ENCODE measurements at regions not wholly inside any gene's neighbourhood (a gene's known extent, or its start where the extent isn't known, plus 50 kb on each side); places are given as distances from the start of the nearest gene placed in this dataset.

DNA sequence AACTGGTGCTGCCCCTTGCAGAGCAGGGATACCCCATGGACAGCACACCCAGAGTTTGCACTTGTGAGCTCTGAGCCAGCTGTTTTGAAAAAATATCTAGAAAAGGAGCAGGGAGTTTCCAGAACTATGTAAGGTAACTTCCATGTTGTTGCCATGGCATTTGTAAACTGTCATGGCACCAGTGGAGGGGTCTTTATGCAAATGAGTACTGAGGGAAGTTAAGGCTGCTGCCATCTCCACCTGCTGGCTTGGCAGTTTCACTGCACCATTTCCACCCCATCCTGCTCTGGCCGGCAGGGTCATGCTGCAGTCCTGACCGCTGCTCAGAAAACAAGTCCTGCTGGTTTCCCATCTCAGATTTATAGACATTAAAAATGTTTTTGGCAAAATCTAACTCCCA, 52.3 kb upstream of the SNTG2 start:
- H3K4me1 Mint-ChIP-seq, result no peaks in the 10 kb centered on the region
- no peak overlapping the region for H3K27ac Mint-ChIP-seq
- peaks cover 2% of the 10 kb centered on the region for H3K36me3 Mint-ChIP-seq
- no peak overlapping the region for H3K4me3 Mint-ChIP-seq
- peaks cover 9% of the 10 kb centered on the region for H3K9me3 Mint-ChIP-seq
- H3K27me3 Mint-ChIP-seq, result peaks cover 2% of the 10 kb centered on the region

DNA sequence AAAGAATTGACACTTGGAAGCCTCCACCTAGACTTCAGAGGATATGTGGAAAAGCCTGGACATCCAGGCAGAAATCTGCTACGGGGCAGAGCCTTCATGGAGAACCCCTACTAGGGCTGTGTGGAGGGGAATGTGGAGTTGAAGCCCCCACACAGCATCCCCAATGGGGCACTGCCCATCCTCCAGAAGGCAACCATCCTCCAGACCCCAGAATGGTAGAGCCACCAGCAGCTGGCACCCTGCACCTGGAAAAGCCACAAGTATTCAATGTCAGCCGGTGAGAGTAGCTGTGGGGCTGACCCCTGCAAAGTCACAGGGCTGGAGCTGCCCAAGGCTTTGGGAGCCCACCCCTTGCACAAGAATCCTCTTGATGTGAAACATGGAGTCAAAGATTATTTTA, 53.6 kb upstream of the SNTG2 start:
- H3K9me3 Mint-ChIP-seq, result peaks cover 9% of the 10 kb centered on the region

DNA sequence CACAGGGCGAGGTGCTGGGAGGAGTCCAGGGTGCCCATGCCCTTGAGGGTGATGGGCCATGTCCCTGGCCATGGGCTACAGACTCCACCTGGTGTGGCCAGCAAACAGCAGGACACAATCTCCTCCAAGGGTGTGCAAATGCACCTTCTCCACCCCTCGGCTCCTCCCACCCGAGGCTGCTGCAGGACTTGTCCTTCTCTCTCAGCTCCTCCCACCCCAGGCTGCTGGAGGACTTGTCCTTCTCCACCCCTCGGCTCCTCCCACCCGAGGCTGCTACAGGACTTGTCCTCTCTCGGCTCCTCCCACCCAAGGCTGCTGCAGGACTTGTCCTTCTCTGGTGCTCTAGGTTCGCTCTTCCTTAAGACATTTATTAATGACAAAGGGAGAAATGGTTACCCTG, 57.3 kb upstream of the SNTG2 start:
- Mint-ChIP-seq H3K36me3 (peaks cover 2% of the 10 kb centered on the region), H3K9me3 (peaks cover 9% of the 10 kb centered on the region), H3K27ac (no peak overlapping the region), H3K4me1 (no peaks in the 10 kb centered on the region), H3K4me3 (no peak overlapping the region), H3K27me3 (peaks cover 20% of the 10 kb centered on the region)

More for the DNA sequence above, 53.6 kb upstream of the SNTG2 start:
- H3K27me3 Mint-ChIP-seq, result peaks cover 5% of the 10 kb centered on the region
- H3K36me3 Mint-ChIP-seq, result peaks cover 2% of the 10 kb centered on the region
- H3K4me3 Mint-ChIP-seq, result no peak overlapping the region
- no peaks in the 10 kb centered on the region for H3K4me1 Mint-ChIP-seq
- H3K27ac Mint-ChIP-seq, result no peak overlapping the region

DNA sequence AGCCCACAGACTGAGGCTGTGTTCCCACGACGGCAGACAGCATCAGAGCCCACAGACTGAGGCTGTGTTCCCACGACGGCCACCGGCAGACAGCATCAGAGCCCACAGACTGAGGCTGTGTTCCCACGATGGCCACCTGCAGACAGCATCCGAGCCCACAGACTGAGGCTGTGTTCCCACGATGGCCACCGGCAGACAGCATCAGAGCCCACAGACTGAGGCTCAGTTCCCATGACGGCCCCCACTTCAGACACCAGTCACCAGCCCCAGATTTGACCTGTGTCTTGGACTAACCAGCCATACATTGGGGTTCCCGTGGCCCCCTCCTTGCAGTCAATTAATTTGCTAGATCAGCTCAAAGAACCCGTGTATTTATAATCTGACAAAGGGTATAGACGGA, 57.8 kb upstream of the SNTG2 start:
- Mint-ChIP-seq H3K36me3 (peaks cover 2% of the 10 kb centered on the region), H3K9me3 (peaks cover 9% of the 10 kb centered on the region), H3K27ac (no peak overlapping the region), H3K4me1 (no peaks in the 10 kb centered on the region), H3K4me3 (no peak overlapping the region), H3K27me3 (peaks cover 20% of the 10 kb centered on the region)

DNA sequence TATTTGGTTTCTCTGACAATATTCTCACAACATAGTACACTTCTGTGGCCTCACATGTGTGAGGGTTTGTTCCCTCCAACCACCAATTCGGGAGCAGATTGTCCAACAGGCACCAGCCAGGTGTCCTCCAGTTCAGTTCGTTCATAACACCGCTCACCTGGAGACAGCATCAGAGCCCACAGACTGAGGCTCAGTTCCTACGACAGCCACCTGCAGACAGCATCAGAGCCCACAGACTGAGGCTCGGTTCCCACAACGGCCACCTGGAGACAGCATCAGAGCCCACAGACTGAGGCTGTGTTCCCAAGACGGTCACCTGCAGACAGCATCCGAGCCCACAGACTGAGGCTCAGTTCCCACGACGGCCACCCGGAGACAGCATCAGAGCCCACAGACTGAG, 58.2 kb upstream of the SNTG2 start:
- peaks cover 20% of the 10 kb centered on the region for H3K27me3 Mint-ChIP-seq
- H3K9me3 Mint-ChIP-seq, result peaks cover 9% of the 10 kb centered on the region
- H3K4me1 Mint-ChIP-seq, result no peaks in the 10 kb centered on the region
- H3K36me3 Mint-ChIP-seq, result peaks cover 2% of the 10 kb centered on the region
- no peak overlapping the region for H3K4me3 Mint-ChIP-seq
- H3K27ac Mint-ChIP-seq, result no peak overlapping the region

DNA sequence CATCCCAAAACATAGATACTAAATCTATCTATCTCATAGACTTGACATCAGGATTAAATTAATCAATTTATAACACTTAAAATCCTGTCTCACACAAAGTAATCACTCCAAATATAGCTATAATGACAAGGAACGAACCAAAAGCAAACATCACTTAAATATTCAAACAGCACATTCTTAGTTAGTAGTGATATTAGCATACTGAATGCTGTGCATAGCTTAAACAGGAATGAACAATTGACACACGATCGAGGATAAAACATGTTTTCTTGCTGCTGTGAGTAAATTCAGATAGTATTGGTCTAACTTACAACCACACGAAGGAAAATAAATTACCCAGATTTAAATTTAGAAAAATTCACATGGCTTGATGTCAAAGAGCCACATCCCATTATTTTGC, 58.9 kb upstream of the SNTG2 start:
- H3K36me3 Mint-ChIP-seq, result peaks cover 2% of the 10 kb centered on the region
- H3K27ac Mint-ChIP-seq, result no peak overlapping the region
- peaks cover 9% of the 10 kb centered on the region for H3K9me3 Mint-ChIP-seq
- H3K4me3 Mint-ChIP-seq, result no peak overlapping the region
- H3K27me3 Mint-ChIP-seq, result peaks cover 20% of the 10 kb centered on the region
- no peaks in the 10 kb centered on the region for H3K4me1 Mint-ChIP-seq

DNA sequence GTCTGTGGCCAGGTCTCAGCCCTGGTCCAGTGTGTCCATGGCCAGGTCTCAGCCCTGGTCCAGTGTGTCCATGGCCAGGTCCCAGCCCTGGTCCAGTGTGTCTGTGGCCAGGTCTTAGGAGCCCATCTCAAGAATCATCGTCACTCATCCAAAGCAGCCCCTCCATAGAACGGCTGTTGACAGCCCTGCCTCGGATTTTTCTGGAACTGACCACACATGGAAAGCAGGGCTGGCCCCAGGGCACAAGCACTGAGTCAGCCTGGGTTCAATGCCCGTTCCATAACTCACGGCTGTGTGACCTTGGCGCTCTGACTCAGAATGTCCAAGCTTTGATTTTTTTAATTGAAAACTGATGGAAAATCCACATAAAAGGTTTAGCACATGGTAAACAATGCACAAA, 59.9 kb upstream of the SNTG2 start:
- H3K36me3 Mint-ChIP-seq, result no peaks in the 10 kb centered on the region
- peaks cover 20% of the 10 kb centered on the region for H3K27me3 Mint-ChIP-seq
- H3K4me1 Mint-ChIP-seq, result no peaks in the 10 kb centered on the region
- H3K27ac Mint-ChIP-seq, result no peak overlapping the region
- H3K4me3 Mint-ChIP-seq, result no peak overlapping the region
- H3K9me3 Mint-ChIP-seq, result peaks cover 4% of the 10 kb centered on the region

DNA sequence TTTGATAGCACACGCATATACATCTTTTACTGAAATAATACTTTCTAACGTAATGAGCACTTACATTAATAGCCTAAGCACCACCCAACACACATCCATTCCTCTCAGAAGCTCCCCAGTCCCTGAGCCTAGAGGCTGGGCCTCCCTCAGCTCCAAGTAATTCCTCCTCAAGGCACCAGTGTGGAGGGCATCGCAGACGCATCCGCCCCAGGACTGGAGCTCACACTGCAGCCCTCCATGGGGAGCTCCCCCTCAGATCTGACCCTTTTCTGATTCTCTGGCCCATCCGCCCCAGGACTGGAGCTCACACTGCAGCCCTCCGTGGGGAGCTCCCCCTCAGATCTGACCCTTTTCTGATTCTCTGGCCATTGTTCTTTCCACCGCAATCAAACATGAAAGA, 60.4 kb upstream of the SNTG2 start:
- Mint-ChIP-seq H3K4me1 (no peaks in the 10 kb centered on the region), H3K27me3 (peaks cover 21% of the 10 kb centered on the region), H3K9me3 (no peaks in the 10 kb centered on the region), H3K4me3 (no peak overlapping the region), H3K27ac (no peak overlapping the region), H3K36me3 (no peaks in the 10 kb centered on the region)

DNA sequence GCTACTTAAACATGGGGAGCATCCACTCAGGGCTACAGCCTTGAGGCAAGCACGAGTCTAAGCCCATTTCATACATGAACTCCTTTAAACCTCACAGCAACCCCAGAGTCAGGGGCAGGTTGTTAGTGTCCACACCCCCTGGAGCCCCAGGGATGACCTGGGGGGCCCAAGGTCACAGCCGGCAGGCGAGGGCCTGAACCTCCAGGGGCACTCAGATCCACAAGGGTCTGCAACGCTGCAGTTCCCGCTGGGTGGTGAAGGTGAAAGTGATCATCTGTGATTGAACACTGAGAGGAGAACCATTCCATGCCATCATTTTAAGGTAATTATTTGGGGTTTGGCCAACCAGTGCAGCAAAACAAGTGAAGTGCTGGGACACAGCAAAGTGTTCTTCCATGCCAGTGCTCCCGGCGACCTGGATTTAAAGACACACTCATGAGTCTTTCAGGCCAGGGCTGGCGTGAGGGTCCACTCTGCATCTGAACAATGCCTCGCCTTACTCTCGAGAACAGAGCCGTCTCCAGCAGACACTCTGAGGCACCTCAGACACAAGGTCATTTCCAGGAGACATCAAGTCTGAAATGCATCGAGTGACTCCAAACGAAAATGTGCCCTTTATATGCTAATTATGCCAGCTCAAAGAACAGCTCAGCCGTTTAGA, 61.6 kb upstream of the SNTG2 start:
- Mint-ChIP-seq H3K4me3 (no peak overlapping the region), H3K27me3 (peaks cover 27% of the 10 kb centered on the region), H3K9me3 (no peaks in the 10 kb centered on the region), H3K36me3 (no peaks in the 10 kb centered on the region), H3K27ac (no peak overlapping the region), H3K4me1 (no peaks in the 10 kb centered on the region)

DNA sequence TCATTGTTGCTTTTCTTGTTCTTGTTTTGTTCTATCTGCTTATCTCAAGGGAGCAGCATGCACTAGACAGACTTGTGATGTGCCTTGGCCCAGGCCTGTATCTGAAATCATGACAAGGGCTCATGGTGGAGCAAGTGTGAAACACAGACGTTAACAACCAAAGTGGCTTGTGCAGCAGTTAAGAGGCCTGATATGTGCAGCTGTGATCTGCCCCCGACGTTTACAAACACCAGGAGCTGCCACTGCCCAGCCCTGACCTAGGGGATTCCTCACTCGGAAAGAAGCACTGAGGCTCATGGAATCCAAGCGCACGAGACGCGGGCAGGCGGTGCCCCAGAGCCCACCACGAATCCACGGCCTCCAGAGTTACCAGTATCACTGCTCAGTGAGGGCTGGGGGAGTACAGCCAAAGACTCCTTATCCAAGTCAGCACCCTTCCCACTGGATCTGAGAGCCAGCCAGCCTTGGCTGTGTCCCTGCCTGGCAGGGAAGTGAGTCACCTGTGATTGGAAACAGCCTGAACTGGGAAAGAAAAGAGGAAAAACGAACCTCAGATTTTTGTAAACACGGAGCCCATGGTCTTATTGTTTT, 62.3 kb upstream of the SNTG2 start:
- Mint-ChIP-seq H3K27ac (no peak overlapping the region), H3K4me3 (no peak overlapping the region), H3K4me1 (no peaks in the 10 kb centered on the region), H3K27me3 (peaks cover 29% of the 10 kb centered on the region), H3K36me3 (no peaks in the 10 kb centered on the region), H3K9me3 (no peaks in the 10 kb centered on the region)

DNA sequence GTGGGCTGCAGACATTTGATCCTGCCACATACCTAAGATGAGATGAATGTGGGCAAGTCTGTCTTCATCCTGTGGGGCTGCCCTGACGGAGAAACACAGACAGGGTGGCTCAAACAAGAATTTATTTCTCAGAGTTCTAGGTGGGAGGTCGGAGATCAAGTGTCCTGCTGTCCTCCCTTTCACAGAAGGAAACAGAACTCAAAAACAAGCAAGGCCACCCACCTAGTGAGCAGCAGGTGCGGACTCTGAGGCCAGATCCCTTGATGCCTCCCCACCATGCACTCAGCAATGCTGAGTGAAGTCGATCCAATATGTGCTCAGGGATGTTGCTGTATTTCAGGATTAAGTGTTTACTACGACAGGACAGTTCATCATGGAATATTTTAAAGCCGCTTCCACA, 63.0 kb upstream of the SNTG2 start:
- Mint-ChIP-seq H3K4me3 (no peak overlapping the region), H3K27me3 (peaks cover 28% of the 10 kb centered on the region), H3K36me3 (no peaks in the 10 kb centered on the region), H3K27ac (no peak overlapping the region), H3K4me1 (no peaks in the 10 kb centered on the region), H3K9me3 (no peaks in the 10 kb centered on the region)

DNA sequence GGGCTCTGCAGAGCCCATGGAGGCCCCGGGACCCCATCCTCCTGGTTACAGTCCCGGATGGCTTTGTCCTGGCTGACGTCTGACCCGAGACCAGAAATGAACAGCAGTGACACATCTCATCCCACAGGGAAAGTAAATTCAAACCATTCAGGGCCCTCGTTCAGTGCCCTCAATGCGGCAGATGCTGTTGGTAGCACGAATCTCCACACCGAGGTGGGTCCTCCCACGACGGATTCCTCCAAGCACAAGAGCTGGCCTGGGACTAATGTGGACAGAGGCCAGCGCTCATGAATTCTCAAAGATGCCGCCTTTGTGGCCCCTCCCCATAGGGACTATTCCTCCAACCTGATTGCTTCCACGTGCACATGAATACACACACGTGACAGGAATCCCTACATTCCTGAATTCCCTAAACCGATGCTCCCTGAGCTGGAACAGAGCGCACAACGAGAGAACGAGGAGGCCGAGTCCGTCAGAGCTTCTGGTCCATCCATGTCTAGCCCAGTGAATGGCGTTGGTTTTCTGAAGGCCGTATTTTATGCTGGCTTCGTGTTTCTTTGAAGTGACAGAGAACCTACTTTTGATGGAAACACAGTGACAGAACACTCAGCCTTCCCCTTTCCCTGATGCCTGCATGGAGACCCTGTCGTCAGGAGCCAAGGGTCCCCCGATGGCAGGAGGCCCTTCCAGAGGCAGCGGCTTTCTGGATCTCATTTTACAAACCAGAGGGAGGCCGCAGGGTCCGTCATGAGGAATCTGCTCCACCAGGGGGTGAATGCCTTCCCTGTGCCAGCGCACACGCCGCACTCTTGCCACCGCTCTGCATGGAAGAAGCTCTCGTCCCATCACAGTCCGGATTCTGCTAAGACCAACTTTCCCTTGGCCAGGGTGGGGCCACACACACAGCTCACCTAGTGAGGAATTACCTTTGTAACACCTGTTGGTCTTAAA, 64.3 kb upstream of the SNTG2 start:
- Mint-ChIP-seq H3K36me3 (no peaks in the 10 kb centered on the region), H3K4me1 (no peaks in the 10 kb centered on the region), H3K27ac (no peak overlapping the region), H3K9me3 (no peaks in the 10 kb centered on the region), H3K27me3 (peaks cover 21% of the 10 kb centered on the region), H3K4me3 (no peak overlapping the region)

DNA sequence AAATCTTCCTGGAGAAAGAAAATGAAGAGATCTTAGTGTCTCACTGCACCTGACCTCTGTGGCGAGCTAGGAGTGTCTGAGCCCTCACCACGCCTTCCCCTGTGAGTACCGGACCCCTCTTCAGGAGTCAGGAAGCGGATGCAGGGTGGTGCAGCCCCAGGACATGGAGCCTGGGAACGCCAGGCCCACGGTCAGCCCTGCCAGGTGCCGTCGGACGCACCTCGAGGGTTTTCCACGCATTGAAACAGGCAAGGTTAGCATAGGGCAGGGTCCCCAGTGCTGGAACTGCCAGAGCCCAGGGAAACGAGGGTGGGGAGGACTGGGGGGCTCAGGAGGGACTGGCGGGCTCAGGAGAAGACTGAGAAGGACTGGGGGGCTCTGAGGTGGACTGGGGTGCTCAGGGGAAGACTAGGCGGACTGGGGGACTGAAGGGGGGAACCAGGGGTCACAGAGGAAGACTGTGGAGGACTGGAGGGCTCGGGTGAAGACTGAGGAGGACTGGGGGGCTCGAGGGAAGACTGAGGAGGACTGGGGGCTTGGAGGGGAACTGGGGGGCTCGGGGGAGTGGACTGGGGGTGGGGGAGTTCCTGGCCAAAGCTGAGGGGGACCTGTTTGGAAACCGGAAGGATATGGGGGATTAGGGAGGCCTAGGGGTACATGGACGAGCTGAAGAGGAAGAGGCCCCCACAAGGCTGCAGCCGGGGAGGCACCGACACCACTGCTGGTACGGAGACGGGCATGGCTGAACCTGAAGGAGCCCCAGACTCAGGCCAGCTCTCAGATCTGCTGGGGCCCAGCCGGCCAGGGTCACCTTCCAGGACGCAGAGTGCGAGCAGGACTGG, 65.2 kb upstream of the SNTG2 start:
- H3K27ac Mint-ChIP-seq, result no peak overlapping the region
- no peak overlapping the region for H3K4me3 Mint-ChIP-seq
- H3K36me3 Mint-ChIP-seq, result no peaks in the 10 kb centered on the region
- H3K4me1 Mint-ChIP-seq, result no peaks in the 10 kb centered on the region
- no peaks in the 10 kb centered on the region for H3K9me3 Mint-ChIP-seq
- peaks cover 17% of the 10 kb centered on the region for H3K27me3 Mint-ChIP-seq

DNA sequence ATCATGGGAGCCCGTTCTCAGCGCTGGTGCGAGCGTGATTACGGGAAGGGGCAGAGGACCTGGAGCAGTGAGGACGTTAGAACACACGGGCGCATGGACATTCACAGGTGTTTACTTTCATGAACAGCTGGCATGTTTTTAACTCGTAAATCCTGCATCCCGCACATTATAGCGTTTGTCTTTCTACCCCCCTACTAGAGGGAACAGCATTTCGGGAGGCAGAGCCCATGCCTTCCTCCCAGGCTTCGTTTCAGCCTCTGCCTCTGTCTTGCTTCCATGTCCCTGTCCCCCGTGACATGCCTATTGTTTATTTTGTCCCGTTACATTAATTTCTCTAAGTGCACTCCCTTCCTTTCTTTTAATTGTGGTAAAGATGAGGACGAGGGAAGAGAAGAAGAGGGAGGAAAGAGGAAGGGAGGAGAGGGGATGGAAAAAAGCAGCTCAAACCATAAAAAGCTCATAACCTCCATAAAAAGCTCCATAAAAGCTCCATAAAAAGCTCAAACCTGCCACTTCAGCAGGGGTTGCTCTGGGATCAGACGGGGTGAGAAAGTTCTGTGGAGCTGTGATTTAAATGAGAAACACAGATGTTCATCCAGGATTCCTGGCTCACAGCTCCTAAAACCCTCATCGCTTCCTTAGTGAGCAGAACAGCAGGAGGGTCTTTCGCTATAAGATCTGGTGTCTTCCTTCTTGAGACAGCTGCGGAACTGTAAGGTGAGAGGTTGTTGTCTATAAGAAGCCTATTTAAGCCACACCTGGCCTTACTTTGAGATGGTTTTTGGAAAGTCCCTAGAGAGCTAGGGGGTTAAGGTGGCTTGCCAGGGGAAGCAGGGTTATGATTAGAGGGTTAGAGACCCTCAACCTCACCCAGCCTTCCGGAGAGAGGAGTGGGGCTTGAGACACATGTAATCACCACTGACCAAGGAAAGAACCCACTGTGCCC, 66.6 kb upstream of the SNTG2 start:
- no peaks in the 10 kb centered on the region for H3K4me1 Mint-ChIP-seq
- H3K27me3 Mint-ChIP-seq, result peaks cover 12% of the 10 kb centered on the region
- H3K9me3 Mint-ChIP-seq, result no peaks in the 10 kb centered on the region
- H3K4me3 Mint-ChIP-seq, result no peak overlapping the region
- no peak overlapping the region for H3K27ac Mint-ChIP-seq
- H3K36me3 Mint-ChIP-seq, result no peaks in the 10 kb centered on the region
